GM21381 (cell line): ENCODE measurements at regions not wholly inside any gene's neighbourhood (a gene's known extent, or its start where the extent isn't known, plus 50 kb on each side); places are given as distances from the start of the nearest gene placed in this dataset.
"Not testable (repeated sequence)": the region's sequence is repeated elsewhere in the genome, so short reads cannot be mapped to it uniquely, and the experiment has no call there.

Source experiments
- ATAC-seq: cut with Tn5 transposase; IDR thresholded peaks from one replicate; pipeline ENCODE4 v1.9.1; 2021; ENCODE audit warnings: mild to moderate bottlenecking, moderate library complexity; ENCODE audit not compliant: unreplicated experiment

DNA sequence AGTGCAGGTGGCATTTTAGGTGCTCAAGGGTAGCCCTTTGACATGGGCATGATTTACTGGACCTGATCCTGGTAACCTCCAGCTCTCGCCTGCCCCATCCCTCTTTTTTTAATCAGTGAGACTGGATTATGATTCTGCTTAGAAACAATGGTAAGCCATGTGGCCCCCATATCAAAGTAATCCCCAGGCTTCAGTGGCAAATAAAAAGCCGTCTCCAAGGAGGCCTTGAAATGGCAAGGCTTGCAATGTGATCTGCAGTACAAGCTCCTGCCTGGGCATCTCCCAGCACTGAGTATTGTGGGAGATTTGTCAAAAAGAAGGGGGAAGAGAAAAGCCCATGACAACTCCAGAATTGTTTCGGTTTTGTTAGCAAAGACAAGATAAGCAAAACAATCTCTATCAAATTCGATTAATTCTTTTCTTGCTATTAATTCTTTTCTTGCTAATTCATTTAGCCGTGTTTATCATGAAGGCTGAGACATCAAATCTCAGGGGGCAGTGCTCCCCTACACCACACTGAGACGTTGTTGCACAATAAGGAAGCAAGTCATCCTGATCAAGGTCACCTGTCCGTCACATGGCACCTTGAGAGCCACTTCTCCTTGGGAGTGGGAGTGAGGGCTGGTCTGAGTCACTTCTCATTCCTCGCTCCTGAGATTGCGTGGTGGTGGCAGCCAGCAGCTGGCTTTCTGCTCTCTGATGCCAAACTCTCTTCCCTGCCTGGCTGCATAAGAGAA lies 312.7 kb upstream of the GATB start:
- ATAC-seq, result no peak

DNA sequence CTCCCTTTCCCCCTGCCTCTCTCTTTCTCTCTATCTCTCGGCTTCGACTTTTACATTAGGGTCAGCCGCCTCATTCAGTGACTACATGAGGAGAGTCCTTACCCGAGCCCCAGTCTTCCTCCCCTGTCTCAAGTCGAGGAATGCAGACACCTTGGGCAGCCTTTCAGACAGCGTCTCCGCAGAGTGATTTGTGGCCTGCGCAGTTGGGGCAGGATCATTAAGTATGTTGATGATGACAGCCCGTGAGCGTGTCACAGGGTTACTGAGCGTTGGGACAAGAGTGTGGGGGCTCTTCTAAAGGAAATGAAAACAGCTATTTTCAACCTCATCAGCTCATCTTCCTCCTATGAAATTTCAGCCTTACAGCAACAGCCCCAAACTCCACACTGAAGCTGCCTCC lies 312.1 kb upstream of the GATB start:
- no peak for ATAC-seq

DNA sequence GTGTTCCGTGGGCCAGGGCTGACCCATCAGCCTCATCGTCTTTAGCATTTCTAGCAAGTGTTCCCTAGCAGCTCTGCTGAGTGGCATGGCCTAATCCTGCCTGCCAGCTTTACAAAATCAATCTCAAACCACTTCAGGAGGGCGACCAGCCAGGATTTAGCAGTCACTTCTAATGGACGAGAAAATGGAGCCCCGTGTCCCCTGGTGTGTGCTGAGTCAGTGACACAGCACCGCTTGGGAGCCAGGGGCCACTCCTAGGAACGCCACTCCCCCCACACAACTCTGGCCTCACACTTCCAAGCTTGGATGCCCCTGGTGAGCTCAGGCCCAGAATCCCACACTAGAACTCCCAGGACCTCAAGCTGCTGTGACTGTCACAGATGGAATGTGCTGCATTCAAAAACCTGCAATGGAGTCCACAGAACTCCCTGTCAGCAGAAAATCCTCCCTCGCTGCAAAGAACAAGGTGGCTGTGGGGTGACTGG lies 311.2 kb upstream of the GATB start:
- ATAC-seq, result no peak

DNA sequence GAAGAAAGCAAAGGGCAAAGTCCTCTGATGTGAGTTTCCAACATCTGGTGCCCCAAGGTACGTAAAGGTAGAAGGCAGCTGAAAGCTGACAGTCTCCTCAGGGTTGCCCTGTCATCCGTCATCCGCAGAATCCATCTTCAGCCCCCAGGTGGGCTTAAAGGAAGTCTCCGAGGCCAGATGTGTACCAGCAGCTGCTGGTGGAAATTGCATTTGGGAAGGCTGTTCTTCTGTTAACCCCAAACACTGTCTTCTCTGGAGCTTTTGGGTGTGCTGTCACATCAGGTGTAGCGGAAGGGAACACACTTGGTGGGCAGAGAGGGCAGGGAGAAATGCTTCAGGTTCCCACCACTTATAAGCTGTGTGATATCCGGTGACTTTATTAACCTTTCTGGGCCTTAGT lies 310.0 kb upstream of the GATB start:
- no peak for ATAC-seq

DNA sequence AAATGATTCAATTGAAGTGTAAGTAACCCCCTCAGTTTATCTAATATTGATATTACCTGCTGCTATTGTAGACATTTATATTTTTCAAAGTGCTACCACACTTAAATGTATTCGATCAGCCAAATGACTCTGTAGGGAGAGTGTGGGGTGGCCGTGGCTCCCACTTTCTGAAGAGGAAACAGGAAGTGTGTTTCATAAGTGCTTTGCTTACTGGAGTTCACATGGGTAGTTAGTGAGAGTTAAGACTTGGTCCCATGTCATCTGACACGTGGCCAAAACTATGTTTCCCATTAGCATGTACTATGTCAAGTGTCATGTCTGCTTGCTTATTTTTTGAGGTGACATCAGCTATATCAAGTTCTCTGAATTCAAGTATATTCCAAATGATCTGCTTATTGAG lies 308.1 kb upstream of the GATB start:
- no peak for ATAC-seq

DNA sequence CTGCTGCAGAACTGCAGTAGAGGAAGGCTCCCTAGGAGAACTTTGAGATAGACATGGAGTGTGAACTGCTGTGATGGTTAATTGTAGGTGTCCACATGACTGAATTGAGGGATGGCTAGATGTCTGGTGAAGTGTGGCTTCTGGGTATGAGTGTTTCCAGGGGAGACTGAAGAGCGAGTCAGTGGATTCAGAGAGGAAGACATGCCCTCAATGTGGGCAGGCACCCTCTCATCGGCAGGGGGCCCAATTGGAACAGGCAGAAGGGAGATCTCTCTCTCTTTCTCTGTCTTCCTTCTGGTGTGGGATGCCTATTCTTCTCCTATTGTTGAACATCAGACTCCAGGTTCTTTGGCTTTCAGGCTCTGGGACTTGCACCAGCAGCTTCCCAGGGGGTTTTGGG lies 304.7 kb upstream of the GATB start:
- no peak for ATAC-seq

DNA sequence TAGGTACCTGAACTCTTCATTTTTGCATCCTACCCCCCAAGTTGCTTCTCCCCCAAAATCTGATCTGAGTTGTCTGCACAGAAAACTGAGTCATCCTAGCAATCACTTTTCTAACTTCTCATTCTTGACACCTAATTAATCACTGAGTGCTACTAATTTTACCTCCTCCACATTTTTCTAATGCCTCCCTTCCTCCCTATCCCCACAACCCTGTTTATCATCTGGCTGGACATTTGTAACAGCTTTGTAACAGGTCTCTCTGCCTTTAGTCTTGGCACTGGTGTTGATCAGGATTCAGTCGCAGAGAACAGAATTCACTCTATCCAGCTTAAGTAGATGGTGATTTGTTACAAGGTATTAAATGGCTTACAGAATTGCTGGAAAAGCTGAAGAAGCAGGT lies 303.9 kb upstream of the GATB start:
- ATAC-seq, result no peak

DNA sequence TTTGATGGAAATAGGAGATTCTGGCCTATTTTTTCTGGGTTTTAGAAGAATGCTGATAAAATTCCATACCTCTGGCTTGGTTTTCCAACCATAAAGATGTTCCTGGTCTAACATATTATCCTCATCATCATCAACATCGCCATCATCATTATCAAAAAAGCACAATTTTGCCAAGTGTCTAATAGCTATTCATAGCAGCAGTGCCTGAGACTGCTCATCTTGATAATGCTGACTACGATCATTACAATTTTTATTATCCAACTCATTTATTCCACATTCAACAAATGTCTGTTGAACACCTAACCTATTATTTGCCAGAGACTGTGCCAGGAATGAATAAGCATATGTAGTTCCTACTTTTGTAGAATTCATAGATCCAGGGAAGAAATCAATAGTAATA lies 303.5 kb upstream of the GATB start:
- ATAC-seq, result no peak

DNA sequence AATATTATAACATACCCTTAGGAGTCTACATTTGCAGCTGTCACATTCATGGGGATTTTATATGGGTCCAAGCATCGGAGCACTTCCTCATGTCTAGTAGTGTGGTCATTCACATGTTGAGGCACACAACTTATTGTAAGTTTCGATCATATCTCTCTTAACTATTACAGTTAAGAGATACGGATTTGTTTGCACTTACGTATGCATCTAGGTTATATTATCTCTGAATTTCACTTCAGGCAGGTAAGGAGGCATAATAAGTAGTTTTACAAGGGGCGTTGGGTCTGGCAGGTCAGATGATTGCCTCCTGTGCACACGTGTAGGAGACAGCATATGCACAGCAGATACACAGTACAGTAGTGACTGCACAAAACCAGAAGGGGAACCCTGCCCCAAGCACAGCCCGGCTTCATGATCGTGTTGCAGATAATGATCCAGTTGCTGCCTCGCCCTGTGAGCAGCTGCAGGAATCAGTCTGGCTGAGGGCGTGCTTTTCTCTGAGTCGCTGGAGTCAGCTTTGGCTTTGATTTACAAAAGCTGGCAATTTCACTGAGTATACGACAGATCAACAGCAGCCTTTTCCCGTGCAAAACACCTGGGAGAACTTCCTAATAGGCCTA lies 302.9 kb upstream of the GATB start:
- no peak for ATAC-seq

DNA sequence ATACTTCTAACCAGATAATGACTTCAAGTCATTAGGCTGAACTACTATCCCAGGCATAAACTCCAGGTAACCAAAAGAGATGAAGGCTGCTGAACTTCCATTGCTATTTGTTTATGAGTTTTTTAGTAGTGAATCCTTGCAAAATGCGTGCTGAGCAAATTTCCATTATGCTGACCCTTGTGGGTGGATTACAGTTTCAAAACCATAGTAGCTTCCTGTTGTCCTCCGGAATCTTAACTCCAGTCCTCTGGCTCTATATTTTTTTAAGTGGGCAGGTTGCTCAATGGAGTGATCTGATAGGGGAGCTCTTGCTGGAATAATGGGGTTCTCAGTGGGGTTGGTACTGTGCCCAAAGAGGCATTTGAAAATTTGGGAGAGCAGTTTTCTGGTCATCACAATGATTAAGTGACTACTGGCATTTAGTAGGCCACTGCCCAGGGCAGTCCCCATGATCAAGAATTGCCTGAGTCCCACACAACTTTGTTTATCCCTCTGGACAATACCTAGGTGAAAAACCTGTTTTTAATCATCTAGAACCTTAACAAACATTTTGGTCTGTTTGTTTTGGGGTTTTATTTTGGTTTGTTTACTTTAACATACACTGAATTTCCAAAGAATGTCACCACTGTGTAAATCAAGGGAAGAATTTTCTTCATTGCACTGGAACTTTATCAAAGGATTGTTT lies 302.3 kb upstream of the GATB start:
- no peak for ATAC-seq

DNA sequence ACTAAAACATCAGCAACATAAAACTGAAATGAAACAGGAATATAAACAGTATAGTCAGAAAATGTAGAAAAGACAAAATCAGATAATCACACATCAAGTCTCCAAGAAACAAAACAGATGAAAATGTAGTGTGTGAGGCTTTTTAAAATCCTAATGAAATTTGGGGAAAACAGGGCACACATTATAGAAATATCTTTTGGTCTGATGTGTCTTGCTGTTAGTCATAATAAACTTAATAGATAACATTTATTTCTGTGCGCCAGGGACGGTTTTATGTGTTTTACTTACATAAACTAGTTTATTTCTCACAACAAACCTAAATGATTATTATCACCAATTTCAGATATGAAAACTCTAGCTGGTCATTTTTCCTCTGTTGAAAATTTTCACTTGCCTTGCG lies 293.9 kb upstream of the GATB start:
- no peak for ATAC-seq

DNA sequence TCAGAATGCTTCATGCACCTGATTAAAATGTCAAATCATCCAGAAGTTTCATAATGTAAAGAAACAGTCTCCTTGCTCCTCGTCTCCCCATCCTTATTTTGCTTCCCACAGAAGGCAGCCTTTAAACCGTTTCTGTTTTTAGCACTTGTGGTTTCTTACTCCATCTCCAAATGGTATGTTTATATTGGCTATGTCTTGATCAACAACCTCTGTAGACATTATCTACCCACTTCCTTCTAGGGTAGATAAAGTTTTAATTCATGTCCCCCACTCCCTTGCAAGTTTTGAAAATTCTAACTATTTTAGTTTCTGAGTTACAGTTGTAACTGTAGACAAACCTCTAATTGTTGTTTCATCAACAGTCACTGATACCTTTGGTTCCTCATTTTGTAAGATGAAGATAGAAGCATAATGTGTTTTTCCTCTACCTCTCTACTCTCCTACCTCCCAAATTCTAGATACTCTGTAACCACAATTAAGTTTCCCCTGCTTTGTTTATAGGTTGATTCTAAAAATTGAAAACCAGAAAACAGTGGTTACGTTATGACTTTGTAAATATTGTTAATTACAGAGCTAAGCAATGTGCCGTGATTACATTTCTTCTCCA lies 291.7 kb upstream of the GATB start:
- no peak for ATAC-seq

DNA sequence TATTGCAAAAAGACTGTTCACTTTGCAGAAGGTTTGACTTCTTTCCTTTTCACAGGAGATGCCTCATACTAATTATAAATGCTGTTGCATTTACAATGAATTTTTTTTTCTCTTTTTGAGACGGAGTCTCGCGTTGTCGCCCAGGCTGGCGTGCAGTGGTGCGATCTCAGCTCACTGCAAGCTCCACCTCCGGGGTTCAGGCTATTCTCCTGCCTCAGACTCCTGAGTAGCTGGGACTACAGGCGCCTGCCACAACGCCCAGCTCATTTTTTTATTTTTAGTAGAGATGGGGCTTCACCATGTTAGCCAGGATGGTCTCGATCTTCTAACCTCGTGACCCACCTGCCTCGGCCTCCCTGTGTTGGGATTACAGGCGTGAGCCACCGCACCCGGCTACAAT lies 290.5 kb upstream of the GATB start:
- ATAC-seq, result not testable (repeated sequence)

DNA sequence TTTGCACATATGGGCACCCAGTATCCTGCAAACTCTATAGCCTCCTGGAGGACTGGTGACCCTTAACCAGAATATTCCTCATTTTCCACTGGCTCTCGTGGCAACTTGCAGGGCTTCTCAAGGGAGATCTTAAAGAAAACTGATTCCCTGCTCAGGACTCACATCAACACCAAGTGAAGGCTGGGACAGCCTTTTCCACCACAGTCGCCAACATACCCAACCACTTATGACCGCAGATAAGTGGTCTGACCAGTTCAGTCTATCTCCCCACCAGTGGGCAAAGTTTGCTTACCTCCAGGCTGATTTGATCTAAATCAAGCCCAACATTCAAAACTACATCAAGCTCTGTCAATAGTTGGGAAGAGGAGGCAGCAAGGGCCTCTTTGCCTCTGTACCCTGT lies 289.3 kb upstream of the GATB start:
- ATAC-seq, result no peak

DNA sequence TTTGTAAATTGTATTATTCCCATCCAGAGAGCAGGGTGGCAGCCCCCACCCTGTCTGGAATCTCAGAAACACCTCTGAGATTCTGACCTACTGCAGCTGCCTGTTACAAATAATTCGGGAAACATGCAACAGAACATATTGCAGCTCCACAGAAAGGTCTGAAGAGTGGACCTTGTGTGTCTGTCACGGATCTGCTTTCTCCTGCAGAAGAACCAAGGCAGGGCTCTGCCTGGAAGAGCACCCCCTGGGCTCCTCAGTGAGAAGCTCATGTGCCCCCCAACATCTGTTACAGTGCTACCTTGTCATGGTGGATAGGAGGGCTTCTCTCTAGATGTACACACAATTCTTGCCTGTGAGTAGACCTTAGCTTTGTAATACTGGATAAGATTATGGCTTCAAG lies 286.6 kb upstream of the GATB start:
- no peak for ATAC-seq

DNA sequence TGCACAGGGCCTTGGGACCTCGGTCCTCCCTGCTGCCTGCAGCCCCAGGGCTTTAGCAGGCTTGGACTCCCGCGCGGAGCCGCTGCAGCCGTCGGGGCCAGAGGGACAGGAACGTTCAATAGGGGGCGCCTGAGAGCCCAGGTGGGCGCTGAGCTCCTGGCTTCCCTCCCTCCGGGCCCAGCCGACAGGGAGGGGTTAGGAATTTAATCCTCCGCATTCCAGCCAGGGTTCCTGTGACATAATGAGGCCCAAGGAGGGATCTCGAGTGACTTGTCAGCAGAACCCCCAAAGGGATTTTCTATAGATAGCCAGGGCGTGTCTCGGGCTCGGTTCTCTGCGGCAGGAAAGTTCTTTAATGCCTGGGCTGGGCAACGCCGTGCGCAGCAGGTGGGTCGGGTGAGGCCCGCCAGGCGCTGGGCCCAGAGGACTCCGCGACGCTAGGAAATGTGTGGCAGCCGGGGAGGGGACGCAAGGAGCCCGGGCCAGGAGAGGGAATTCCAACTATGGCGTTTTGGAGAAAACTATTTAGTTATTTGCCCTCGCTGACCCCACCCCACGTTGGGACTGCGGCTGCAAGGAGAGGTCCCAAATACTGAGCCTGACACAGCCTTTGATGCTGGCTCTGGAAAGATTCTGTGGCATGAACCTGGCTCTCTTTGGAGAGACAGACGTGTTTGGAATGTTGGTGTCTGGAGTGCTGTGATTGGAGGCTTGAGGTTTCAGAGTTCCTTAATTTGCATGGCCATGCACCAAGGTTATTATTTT lies 285.2 kb upstream of the GATB start:
- ATAC-seq, result peak; percentile 69

DNA sequence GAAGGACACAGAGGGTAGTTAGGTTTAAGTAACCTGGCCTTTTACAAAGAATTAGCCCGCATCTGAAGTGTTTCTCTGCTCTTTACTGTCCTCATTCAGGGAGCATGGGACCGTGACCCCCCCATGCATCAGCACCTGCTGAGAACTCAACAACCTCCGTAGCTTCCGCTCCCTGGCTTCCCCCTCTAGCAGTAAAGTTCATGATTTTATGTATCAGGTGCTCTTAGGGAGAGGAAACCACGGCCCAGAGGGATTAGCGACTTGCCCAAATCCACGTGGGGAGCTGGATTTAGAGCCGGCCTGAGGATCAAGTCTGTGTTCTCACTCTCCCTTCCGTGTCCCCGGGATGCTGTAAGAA lies 284.6 kb upstream of the GATB start:
- ATAC-seq, result peak; percentile 35

DNA sequence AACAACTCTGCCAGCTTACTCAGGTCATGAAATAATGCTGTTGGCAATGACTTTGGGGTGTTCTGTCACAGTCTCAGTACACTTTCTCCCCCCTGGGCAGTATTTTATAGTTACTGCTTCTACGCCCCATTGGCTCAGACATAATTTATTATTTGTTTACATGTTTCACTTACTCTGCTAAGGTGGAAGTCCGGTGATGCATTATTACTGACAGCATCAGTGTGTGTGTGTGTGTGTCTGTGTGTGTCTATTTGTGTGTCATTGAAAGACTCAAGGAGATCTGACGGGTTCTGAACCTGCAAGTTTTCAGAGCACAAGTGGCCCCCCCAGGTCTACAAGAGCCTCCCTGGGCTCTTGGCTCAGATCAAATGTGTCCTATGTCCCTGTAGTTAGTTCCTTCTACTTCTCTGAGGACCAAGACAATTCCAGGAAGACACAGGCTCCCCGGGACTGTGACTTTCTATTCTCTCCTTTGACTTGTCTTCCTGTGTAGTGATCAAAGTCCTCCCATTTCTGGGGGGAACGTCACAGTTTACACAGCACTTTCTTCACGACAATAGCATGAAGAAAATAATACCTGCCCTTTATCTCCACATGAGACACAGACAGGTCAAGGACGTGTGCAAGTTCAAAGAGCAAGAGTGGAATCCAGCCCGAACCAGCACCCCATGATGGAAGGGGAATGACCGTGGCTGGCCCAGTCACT lies 283.7 kb upstream of the GATB start:
- no peak for ATAC-seq

DNA sequence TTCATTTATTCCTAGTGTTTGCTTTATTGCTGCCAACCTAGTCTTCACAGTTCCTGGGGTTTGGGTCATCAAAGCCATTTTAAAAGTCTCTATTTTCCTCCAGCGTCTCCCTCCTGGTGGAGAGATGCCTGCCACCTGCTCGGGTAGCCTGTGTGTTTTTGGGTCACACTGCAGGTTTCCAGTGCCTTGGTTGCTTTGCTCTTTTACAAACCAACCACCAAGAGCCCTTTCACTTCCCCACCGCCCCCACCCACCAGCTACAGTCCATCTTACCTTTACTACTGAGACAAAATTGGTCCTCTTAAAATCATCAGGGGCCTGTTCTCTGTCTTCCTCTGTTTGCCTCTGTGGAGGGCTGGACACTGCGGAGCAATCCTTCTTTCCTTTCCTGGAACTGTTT lies 280.5 kb upstream of the GATB start:
- ATAC-seq, result no peak

DNA sequence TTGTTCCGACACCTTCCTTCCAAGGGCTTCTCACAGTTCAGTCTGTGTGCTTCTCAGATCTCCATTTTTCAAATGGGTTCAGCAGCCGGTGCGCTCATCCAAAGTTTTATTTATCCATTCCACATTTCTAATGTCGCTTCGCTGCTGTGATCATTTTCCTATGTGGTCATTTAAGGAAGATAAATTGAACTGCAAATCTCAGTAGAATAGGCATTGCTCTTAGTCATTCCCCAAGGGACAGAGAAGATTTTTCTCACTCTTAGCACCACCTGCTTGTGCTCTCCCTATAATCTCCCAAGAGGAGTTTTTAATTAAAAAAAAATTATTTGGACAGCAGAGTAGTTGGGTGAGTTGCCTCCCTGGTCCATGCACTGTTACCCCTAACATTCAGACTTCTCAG lies 278.9 kb upstream of the GATB start:
- ATAC-seq, result no peak
